ENCODE measurements at regions not wholly inside any gene's neighbourhood (a gene's known extent, or its start where the extent isn't known, plus 50 kb on each side); places are given as distances from the start of the nearest gene placed in this dataset.

GRCh38 chr19:29467824-29468401, 57.9 kb upstream of the VSTM2B start:
- Mint-ChIP-seq H3K36me3 (ENCODE audit: low read depth) (no peaks in the 10 kb centered on the region), H3K9me3 (peaks cover 17% of the 10 kb centered on the region), H3K27ac (no peak overlapping the region), H3K27me3 (ENCODE audit: low read depth, poor library complexity) (peaks cover 46% of the 10 kb centered on the region), H3K4me1 (no peaks in the 10 kb centered on the region), H3K4me3 (no peak overlapping the region)
- peak; percentile 53 for TF ChIP-seq CTCF (IDR thresholded peaks at IDR 0.05)
- peak; percentile 27 for DNase-seq

- Mint-ChIP-seq H3K4me1 (peaks cover 16% of the 10 kb centered on the region), H3K27ac (no peak overlapping the region), H3K27me3 (ENCODE audit: low read depth, poor library complexity) (peaks cover 24% of the 10 kb centered on the region), H3K36me3 (ENCODE audit: low read depth) (peaks cover 8% of the 10 kb centered on the region), H3K4me3 (no peak overlapping the region), H3K9me3 (peaks cover 14% of the 10 kb centered on the region)
- no peak for TF ChIP-seq CTCF (IDR thresholded peaks at IDR 0.05)
- DNase-seq, result no peak
Measured at GRCh38 chr19:29475469-29475868, 50.3 kb upstream of the VSTM2B start.

All from nephron progenitor cell (in vitro differentiated cells).